ENCODE measurements at regions not wholly inside any gene's neighbourhood (a gene's known extent, or its start where the extent isn't known, plus 50 kb on each side); places are given as distances from the start of the nearest gene placed in this dataset.
"Not testable (repeated sequence)": the region's sequence is repeated elsewhere in the genome, so short reads cannot be mapped to it uniquely, and the experiment has no call there.

- no peak for DNase-seq (ENCODE audit: low read depth, low spot score)
These were observed 252.8 kb upstream of the FOXF1 start for GRCh38 chr16:86257546-86257945.

GRCh38 chr16:86258713-86259112, 251.6 kb upstream of the FOXF1 start:
- no peak for DNase-seq (ENCODE audit: low read depth, low spot score)

- no peak for DNase-seq (ENCODE audit: low read depth, low spot score)
These were observed 250.8 kb upstream of the FOXF1 start for GRCh38 chr16:86259499-86259898.

DNA sequence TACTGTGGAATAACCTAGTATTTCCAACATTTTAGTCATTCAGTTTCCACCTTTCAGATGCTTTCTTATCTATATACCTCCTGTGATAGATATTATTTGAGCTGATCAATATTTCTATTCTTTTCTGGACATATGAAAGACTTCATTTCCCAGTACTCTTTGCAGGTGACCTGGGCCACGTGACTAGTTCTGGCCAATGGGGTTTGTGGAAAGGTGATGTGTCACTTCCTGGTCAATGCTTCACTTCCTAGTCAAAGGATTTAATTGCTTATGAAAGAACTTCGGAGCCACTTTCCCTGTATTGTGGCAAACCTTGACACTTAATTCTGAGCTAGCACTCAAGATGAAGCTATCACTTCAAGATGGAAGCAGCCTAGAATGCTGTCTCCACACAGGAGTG, 248.9 kb upstream of the FOXF1 start:
- DNase-seq (ENCODE audit: low read depth, low spot score), result no peak

DNA sequence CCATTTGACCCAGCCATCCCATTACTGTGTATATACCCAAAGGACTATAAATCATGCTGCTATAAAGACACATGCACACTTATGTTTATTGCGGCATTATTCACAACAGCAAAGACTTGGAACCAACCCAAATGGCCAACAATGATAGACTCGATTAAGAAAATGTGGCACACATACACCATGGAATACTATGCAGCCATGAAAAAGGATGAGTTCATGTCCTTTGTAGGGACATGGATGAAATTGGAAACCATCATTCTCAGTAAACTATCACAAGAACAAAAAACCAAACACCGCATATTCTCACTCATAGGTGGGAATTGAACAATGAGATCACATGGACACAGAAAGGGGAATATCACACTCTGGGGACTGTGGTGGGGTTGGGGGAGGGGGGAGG, 242.7 kb upstream of the FOXF1 start:
- not testable (repeated sequence) for DNase-seq (ENCODE audit: low read depth, low spot score)

GRCh38 chr16:86270696-86271095, 239.6 kb upstream of the FOXF1 start:
- no peak for DNase-seq (ENCODE audit: low read depth, low spot score)

DNA sequence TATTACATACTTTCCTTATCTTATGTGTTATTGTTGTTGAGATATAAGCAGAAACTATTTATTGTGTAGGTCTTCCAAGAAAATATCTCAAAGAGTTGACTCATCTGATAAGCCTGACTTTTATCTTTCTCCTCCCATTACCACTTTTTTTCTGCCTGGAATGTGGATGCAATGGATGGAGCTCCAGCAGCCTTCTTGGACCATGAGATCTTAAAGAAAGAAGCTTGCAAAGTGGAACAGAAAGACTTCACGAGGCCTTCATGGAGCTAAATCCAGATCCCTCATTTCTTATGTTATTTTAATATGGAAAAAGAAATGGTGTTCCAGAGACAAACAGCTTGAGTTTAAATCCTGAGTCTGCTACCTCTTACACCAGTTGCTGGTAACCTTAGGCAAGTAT, 237.6 kb upstream of the FOXF1 start:
- DNase-seq (ENCODE audit: low read depth, low spot score), result no peak

- DNase-seq (ENCODE audit: low read depth, low spot score), result no peak
These were observed 233.1 kb upstream of the FOXF1 start for GRCh38 chr16:86277221-86277620.

- not testable (repeated sequence) for DNase-seq (ENCODE audit: low read depth, low spot score)
These were observed 232.5 kb upstream of the FOXF1 start for GRCh38 chr16:86277859-86278258.

DNA sequence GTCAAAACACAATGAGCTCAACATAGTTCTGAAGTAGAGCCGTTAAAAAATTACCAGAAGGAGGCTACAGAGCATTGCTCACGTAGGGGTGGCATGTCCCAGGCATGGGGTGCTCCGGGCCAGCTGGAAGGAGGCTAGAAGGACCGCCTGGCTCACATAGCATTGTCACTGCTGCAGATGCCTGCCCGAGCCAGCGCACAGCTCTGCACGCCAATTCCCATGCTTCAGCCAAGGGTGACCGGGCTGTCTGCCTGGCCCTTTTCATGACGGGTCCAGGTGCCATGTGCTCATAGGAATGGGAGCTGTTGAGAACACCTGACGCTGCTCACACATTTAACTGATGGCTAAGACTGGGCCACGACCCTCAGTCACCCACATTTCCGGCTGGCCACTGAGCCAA, 228.9 kb upstream of the FOXF1 start:
- no peak for DNase-seq (ENCODE audit: low read depth, low spot score)

GRCh38 chr16:86283944-86284343, 226.4 kb upstream of the FOXF1 start:
- no peak for DNase-seq (ENCODE audit: low read depth, low spot score)

GRCh38 chr16:86285421-86285820, 224.9 kb upstream of the FOXF1 start:
- no peak for DNase-seq (ENCODE audit: low read depth, low spot score)

GRCh38 chr16:86285938-86286921, 224.1 kb upstream of the FOXF1 start:
- DNase-seq (ENCODE audit: low read depth, low spot score), result no peak

GRCh38 chr16:86286991-86287663, 223.2 kb upstream of the FOXF1 start:
- no peak for DNase-seq (ENCODE audit: low read depth, low spot score)

DNA sequence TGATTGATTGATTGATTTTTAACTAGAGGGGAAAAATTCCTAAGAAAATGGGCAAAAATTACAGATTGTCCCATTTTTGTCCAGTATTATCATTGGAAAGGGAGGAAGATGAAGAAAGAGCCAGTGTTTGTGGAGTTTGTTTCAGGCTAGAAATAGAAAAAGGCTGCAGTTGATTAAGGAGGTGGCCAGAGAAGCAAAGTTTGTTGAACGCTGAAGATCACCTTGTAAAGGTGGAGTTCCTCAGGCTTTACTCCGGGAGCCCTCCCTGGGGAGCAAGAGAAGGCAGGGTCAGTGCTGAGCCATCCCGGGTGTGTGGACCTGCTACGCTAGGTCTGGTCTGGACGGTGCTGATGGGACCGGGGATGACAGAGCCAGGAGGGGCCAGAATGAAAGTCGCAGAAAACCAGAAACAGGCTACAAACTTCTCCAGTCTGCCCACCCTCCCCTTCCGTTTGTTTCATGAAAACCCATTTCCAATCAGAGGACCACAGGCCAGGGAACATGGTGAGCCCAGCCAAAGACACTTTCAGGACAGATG, 222.6 kb upstream of the FOXF1 start:
- no peak for DNase-seq (ENCODE audit: low read depth, low spot score)

DNA sequence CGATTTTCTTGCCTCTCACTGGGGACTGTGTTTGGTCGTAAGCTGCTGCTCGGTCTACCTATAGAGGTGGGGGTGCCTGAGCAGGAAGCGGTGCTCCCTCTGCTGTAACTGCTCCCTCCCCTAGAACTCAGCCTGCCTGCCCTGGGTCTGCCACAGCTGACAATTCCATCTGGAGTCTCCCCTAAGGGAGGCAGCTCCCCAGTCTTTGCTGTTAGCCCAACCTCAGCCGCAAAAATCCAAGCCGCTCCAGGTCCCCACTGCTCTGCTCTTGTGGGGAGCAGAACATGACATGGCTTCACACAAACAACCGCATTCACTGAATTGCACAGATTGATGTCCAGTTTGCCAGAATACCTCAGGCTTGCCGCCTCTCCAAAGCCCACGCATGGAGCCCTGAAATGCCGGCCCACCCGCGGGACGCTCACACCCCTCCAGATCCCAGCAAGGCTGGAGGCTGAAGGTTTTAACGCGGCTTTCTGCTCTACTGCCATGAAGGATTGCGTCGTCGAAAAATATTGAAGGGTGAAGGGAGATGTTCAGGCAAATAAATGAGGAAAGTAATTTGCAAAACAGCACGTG, 221.5 kb upstream of the FOXF1 start:
- DNase-seq (ENCODE audit: low read depth, low spot score), result no peak

- DNase-seq (ENCODE audit: low read depth, low spot score), result no peak
These were observed 221.0 kb upstream of the FOXF1 start for GRCh38 chr16:86289304-86289703.

DNA sequence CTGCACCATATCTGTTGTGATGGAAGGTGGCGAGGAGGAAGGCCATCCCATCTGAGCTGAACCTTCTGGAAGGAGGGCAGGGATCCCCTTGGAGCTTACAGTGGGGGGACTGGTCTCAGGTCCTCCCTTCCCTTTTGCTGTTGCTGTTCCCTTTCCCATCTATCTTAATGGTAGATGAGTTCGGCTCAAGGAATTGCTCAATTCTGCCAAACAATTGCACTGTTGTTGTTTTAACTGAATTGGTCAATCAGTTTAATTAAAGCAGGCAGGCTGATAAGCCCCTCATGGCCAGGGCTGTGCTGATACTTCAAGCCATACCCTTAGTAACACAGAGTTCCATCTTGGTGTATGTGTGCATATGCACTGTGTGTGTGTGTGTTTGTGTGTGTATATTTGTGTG, 220.4 kb upstream of the FOXF1 start:
- DNase-seq (ENCODE audit: low read depth, low spot score), result no peak

DNA sequence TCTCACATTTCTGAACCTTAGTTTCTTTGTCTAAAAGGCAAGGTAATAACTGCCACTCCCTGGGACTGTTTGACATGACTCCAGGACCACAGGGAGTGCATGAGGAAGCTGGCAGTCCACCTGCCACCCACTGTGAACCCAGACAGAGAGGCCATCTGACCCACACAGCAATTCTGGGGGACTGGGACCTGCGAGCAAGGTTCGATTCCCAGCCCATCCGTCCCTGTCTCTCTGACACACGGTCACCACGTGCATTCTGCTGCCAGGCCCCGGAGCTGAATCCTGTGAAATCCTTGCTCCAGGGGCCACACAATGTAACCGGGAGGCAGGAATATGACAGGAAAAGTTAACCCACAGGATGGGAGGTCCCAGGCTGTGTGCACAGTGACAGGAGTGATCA, 218.8 kb upstream of the FOXF1 start:
- DNase-seq (ENCODE audit: low read depth, low spot score), result no peak

GRCh38 chr16:86292171-86292775, 218.1 kb upstream of the FOXF1 start:
- DNase-seq (ENCODE audit: low read depth, low spot score), result no peak

DNA sequence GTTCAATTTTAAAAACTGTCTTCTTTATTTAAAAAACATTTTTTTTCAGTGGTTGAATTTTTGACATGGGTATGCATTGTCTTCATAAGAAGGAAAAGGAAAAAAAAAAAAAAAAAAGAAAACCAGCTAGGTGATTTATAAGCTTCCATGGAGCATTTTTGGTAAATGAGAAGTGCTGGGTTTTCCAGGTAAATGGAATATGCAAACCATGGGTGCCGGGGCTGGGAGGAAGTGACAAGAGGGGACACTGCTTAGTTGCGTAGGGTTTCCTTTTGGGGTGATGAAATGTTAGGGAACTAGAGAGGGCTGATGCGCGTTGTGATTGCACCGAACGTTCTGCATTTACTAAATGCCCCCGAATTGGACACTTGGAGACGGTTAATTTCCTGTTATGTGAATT, 217.4 kb upstream of the FOXF1 start:
- DNase-seq (ENCODE audit: low read depth, low spot score), result no peak

DNA sequence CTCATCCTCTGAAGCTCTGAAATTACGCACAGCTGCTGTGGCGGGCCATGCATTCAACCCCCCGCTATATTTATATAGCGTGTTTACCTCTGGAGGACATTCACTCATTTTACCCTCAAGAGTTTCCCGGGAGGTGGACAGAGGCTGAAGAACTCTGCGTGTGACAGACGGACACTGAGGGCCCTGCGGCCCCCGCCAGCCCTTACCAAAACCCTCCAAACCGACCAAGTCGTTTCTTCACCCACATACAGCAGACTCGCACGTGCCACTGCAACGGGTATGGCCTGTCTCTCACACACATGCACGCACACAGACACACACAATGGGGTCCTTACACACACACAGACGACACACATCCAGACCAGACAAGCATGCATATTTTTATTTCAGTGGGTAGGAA, 216.4 kb upstream of the FOXF1 start:
- no peak for DNase-seq (ENCODE audit: low read depth, low spot score)
